ENCODE measurements at regions not wholly inside any gene's neighbourhood (a gene's known extent, or its start where the extent isn't known, plus 50 kb on each side); places are given as distances from the start of the nearest gene placed in this dataset.

DNA sequence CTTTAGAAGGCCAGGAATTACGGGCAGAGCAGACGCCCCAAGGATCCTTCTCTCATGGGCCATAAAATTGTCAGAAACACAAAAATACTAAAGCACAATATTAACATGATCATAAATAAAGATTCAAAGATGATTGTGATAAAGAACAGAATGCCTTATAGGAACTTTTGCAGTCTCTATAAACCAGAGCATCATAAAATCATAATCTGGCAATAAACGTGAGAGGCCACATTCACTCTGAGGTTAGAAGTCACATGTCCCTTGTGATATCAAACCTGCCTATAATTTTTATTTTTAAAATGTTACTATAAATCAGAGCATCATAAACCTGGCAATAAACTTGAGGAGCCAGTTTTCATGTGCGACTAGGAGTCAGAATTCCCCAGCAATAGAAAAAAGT, 100.5 kb downstream of the ZBTB18 start:
- TF ChIP-seq TAF1 (IDR thresholded peaks at IDR 0.05; ENCODE audit: borderline replicate concordance, low read depth, low read length) (no peak), POLR2A (IDR thresholded peaks at IDR 0.05; ENCODE audit: low read depth, low read length) (no peak), POLR2AphosphoS5 (IDR thresholded peaks at IDR 0.05; ENCODE audit: low read depth, low read length) (no peak)
